T1000 (cell line): ENCODE measurements at regions not wholly inside any gene's neighbourhood (a gene's known extent, or its start where the extent isn't known, plus 50 kb on each side); places are given as distances from the start of the nearest gene placed in this dataset.

Experiments used
- DNase-seq: peaks from one replicate; lab custom pipeline; 2025; ENCODE audit warnings: mixed read lengths; lab: John Stamatoyannopoulos, UW

DNA sequence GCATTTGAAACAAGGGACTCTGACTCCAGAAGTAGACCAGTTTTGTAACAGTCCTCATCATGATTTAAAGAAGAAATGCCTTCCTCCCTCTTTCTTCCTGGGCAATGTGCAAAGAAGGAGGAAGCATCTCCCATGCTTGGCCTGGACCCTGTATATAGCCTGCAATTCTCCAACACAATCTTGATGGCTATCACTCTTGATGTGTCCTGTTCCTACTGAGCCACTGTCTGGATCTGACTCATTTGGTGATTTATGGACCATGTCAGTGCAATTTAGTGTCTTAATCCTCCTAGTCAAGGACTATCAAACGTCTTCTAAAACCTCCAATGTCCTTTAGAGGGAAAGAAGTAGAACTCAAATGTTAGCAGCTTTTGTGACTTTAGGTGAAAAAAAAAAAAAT is 697.3 kb downstream of the TLR4 start:
- DNase-seq: no peak

DNA sequence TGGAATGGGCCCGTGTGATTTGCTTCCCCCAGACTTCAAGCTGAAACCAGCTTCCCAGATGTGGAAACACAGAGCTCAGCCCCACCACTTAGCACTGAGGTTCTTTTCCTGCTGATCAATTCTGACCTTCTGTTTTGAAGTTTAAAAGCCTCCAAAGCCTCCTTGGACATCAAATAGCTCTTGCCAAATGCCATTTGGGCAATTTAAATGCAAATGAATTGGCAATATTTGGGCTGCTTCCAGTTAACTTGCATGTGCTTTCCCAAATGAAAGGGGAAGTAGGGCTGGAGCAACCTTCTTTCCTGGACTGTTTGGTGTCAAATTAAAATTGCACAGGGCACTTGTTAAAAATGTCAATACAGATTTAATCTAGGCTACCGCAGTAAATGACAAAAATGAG is 710.5 kb downstream of the TLR4 start:
- DNase-seq: no peak

DNA sequence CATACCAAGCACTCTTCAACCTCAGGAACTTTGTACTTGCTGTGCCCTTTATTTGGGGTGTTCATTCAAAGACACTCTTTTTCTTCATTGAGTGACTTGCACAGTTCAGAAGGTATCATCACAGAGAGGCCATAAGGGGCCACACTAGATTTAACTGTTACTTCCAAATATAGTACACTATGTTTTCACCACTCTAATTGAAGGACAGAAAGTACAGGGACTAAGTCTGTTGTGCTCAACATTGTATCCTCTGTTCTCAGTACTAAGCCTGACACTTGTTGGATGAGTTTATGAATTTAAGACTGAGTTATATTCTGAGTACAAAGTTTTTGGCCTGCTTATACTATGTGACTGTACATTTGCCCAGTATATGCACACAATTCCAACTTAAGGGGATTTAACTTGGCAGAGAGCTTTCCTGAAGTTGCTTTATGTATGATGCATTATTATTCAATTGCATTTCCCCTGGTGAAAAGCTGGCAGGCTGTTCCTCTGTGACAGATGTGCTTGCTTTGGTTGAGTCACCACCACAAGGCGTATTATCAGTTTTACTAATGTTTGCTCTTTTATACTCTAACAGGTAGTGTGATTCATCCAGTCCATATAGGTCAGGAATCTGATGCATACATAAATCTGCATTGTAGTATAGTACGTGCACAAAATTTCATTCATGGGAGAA is 714.8 kb downstream of the TLR4 start:
- no peak for DNase-seq

DNA sequence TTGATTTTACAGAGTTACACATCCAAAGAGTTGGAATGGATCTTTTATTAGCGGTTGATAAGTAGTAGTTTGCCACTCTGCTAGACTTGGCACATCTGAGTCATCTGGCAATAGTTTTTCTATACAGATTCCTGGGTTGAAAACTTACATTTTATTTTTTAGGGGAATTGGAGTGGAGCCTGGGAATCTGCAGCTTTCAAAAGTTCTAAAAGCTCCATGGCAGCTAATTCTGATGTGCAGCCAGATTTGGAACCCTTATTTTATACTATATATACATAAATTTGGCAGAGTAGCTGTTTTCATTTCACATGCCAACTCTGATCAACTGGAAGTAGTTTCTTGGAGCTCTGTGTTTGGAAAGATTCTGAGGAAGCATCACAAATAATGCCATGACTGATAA is 715.5 kb downstream of the TLR4 start:
- DNase-seq: no peak

DNA sequence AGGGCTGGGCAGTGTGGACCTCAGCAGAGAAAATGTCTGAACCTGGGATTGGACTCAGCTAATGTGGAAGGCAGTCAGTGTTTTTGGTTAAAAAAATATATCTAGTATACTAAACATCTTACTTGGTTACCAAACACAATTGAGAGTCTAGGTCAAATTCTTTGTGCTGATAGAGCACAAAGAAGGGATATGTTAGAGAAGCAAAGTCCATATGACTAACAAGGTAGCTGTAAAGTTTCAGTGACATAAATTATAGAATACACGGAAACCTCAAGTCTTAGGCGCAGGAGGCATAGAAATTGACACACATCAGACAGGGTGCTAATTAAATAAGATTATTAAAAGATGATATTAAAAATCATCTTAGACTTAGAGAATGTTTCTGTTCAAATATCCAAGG is 718.3 kb downstream of the TLR4 start:
- DNase-seq: no peak

DNA sequence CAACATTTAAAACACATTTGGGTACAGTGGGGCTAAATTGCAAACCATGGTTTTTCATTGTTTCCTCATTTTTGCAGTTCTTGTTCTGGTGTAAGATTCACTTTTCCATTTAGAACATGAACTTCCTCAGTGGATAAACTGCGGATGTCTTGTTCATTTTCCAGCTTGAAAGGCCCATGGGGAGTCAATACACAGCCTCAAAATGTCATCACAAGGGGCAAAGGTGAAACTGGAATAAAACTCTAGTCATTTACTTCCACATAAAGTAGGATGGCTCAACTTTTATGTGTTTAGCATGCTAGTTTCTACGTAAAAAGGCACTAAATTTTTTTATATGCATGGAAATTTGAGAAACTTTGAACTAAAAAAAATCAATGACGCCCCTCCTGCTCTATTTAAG is 718.8 kb downstream of the TLR4 start:
- no peak for DNase-seq

DNA sequence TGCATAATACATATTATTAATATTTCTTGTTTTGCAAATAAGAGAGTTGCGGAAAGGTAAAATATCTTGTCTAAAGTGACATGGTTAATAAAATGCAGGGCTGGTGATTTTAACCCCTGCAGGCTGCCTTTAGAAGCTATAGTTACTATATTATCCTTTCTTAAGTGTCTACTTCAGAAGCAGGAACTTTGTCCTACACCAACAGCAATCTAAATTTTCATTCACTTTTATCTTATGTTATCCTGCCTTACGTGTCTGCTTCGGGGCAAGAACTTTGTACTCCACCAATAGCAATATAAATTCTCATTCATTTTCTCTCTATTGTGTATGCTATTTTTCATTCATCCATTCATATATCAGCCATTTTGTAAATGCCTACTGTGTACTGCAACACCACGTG is 719.5 kb downstream of the TLR4 start:
- DNase-seq: no peak

DNA sequence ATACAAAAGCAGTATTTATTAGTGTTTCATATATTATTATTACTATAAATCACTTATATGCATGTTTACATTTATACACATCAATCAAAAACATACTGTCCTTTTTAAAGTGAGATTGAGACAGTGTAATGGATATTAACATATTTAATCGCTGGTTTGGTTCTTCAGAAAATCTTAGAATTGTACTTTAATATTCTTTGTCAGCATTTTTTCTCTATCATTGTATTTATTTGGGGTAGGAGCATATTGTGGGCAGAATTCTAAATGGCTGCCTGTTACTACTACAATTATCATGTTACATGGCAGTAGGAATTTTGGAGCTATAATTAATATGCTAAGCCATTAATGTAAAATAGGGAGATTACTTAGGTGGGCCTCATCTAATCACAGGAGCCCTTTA is 722.6 kb downstream of the TLR4 start:
- no peak for DNase-seq

DNA sequence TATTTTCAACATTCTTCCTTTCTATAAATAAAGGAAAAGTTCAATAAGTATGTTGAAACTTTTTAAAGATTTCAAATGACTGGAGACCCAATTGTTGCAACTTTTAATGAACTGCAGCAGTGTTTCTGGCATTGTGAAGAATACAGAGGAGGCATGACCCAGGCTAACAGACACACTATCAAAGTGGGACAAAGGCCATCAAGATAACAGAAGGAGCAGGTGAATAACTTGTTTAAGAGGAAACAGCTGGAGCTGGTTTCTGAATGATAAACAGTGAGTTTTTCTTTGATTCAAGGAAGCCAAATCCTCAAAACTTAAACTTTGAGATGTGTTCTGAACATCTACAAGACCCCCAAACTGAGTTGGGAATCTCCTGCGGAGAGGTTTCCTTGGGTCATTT is 734.6 kb downstream of the TLR4 start:
- DNase-seq: no peak

DNA sequence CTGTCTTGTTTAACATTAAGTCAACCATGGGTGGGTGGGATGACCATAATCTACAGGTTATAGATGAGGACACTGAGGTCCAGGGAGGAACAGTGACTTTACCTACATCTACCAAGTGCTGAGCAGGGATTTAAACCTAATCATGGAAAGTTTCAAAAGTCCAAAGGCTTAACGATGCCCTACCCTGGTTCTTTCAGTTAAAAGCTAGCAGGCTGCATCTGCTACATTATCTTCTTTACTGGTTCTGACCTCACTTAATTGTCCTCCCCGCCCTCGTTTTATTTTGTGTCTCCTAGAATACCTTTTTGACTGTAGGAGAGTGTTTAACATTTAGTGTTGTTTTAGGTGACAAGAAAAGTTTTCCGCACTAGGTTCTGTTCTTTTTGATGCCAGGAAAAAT is 735.2 kb downstream of the TLR4 start:
- DNase-seq: no peak

DNA sequence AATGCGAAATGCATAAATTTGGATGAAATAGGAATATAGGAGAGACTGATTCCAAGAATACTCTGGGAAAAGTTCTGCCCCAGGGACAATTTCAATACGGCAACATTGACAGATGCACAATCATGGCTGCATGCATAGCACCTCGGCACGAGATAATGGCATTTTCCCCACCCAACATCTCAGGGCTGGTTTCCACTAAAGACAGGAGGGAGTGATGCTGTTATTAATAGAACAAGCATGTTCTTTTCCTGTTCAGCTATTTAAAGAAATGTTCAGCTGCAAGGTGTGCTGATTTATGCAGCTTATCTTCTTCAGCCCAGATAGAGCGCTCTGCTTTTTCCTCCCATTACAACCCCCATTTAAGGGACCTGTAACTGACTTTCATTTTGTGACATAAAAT is 740.2 kb downstream of the TLR4 start:
- DNase-seq: no peak

DNA sequence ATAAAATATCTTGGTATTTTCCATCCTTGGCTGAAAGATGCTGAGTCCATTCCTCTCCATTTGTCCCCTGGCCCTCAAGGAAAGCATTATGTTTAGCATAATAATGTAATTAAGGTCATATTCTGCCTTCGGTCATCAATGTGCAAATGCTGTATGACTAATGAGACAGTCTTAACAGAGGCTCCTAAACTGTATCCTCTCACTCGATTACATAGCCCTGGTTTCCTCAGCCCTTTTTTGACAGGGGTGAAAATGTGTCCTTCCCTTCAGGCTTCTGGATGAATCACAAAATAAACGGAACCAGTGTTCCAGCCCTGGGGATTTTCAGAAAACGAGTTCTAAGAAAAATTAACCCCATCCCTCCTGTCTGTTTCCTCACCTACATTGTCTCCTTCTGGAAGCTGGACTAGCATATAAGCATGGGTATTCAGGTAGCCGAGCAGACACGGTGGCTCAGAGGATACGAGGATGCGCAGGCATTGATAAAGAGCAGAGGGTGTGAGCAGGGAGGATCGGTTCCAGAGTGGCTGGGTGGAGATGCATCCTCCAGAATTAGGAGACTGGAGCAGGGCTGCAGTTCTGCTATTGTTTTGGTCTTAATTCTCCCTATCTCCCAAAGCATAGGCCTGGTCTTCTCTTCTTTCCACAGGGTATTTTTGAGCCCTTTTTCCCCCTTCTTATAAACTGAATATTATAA is 742.9 kb downstream of the TLR4 start:
- DNase-seq: no peak

DNA sequence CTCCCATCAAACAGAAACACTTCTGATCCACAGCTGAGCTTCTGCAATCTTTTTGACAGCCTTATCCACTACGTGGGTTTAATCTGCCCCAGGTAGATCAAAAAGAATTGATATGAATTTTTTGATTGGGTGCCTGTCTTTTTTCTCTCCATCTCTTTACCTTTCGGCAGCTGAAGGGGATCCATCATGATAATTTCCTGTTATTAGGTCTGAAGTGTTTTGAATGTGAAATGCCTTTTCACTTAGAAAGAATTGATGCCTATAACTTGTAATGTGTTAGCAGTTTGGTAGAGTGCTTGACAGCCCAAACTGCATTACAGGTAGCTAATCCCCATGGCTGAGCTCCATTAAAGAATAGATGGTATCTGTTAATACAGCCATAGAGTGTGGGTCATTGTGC is 745.4 kb downstream of the TLR4 start:
- DNase-seq: no peak

DNA sequence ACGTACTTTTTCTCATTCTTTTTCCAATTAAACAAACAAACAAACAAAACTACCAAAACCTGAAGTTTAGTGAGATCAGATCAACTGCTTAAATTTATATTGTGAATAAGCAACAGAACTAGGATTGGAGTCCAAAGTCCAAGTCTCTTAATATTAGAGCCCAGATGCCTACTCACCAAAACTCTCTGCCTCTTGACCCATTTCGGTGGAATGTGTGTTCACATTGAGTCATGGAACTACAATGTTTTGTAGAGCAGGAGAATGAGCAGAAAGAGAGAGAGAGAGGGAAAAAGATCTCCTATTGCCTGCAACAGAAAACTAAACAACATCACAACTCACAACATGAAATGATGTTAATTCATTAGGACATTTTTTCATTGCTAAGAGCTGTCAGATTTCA is 751.1 kb downstream of the TLR4 start:
- DNase-seq: no peak

DNA sequence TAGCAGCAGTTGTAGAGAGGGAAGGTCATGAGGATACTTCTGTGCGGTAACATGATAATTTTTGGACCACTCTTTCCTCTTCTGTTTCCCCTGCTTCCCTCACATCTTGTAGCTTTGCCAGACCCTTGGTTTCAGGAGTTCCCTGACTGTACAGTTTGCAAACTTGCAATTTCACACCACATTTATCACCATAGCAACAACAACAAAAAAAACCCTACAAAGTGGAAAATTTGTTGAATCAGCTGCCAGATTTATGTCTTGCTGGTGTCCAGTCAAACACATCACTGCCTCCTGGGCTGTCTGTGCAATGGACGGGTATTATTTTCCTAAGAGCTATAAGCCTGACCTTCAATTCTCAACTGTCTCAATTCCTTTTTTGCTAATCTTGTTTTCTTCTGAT is 751.6 kb downstream of the TLR4 start:
- no peak for DNase-seq

DNA sequence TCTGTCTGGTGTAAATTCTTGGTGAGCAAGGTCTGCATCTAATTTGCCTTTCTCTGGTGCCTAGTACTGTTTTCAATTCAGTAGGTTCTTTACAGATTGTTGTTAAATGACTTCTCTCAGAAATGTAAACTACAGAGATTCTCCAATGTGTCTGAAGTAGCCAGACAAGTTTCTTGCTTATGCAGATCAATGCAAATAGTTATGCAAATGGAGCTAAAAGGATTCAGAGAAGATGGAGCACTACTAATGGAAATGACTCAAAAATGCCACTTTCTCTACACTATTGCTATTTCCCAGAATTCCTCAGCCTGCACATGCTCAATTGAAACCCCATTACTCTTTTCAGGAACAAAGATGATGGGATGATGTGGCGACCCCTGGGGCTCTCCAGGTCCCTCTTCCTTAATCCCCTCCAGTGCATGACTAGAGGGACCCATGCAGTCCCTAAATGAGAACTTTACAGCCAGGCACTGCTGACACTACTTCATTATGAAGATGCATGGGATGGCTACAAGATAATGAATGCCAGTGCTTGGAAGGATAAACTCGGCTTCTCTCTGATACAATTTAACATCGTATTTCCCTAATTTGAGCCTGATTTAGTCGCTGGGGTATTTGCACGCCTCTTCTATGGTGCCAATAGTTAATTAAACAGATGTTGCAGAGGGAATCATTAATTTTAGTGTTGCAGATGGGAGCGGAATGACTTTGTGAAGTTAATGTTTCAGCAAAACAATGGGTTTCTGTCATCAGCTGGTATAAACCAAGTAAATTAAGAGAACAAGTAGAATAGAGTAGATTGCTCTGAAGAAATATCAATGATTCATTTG is 753.2 kb downstream of the TLR4 start:
- no peak for DNase-seq

DNA sequence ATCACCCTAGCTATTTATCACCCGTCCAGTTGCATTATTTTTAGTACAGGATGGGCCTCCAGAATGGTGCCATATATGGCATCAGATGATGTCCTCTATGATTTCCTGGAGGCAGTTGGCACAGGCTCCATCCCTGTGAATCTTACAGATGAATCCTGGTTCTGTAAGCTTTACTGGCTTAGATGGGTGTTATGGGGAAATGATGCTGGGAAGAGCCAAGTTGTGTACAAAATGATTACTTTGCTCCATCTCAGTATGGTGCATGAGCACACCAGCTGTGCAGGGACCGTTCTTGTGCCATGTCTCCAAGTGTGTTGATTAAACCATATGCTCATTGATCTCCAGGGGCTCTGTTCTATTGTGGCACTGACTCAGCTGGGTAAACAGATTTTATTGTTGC is 755.7 kb downstream of the TLR4 start:
- no peak for DNase-seq

DNA sequence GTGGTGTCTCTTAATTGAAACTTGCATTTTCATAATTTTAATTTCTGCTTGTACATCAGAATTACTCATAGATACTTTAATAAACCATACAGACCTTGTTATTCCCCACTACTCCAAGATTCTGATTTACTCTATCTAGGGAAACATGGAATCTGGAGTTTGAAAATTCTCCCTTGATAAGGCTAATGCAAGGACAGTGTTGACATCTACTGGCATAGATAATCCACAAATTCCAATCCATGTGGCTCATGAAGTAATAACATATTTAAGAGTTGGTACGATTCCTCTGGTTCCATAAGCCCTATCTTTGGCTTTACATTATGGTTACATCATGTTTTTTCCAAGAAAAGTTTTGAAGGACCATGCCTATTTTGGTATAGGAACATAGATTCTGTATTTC is 759.2 kb downstream of the TLR4 start:
- DNase-seq: no peak

DNA sequence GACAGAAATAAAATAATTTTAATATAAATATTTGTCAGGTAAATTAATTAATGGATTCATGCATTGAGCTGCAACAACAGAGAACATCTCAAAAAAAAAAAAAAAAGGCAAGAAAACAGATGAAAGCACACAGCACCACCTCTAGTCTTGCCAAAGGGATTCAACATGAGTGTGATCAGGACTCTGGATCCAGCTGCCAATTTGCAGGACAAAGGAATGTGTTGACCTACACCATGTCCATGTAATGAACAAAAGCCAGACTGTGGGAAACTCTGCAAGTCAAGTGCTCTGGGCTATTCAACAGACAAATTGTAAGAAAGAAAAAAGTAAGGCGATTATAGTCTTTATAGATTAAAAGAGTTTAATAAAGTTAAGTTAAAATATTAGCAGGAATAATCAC is 769.3 kb downstream of the TLR4 start:
- DNase-seq: no peak

DNA sequence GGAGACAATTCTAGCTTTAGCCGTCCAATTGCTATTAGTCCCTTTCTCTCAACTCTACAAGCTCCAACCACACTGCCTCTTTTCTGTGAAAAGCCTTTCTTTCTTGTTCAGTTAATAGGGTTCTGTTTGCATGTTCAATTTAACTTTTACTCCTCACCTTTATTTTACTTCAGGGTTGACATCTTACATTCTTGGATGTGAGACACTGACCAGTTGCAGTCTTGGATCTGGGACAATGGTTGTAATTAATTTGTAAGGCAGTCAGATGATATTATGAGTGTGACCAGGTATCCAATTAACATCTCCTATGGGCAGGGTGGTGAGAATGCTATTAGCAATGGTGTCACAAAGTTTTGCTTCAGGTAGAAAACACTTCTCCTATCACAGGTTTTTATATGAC is 774.5 kb downstream of the TLR4 start:
- DNase-seq: no peak

DNA sequence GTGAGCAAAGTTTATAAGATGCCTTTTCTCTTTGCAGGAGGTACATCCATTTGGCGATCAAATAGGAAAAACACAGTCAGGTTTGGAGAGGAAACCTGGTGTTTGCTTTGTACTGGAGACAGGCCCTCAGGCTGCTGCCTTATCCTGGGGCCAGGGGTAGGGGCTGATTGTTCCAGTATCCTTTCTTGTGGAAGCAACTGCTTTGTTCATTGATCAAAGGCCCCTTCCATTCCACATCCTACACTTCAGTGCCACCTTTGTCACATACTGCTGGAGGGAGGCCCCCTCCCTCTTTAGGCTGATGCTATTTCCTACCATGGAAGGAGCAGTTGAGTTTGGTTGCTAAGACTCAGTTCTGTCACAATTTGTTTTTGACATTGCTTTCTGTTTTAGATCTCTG is 778.1 kb downstream of the TLR4 start:
- no peak for DNase-seq

DNA sequence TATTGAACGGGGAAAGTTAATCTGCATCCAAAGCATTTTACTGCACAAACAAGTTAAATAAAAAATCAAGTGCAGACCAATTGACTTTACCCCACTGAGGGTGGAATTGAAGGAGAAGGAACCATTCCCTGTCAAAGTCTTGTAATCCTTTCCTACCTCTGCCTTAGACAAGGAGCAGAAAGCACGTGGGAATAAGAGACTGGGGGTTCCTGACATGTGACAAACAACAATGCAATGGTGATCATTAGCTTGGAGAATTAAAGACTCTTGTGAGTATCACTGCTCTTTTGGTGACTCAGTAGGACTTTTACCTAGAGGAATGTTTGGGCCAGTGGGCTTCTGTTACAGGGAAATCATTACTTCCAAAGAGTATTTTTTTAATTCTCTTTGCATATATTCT is 779.5 kb downstream of the TLR4 start:
- DNase-seq: no peak

DNA sequence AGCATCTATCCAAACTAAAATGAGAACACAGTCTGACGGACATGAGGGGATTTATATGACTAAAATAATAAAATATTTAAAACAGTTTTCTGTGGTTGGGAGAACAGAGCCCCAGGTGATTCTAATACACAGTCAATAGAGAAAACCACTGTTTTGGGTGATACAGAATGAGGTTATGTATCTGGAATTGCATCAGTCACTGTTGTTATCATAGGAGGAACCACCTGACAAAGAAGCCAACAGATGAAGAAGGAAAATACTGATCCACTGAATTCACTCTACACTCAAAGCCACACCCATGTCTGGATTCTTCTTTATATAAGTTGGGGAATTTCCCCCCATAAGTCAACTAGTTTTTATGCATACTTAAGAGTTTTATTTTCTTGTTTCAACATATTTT is 799.0 kb downstream of the TLR4 start:
- no peak for DNase-seq
